ENCODE measurements at regions not wholly inside any gene's neighbourhood (a gene's known extent, or its start where the extent isn't known, plus 50 kb on each side); places are given as distances from the start of the nearest gene placed in this dataset.
A peak's percentile ranks its signal among the peaks of the same experiment; 100 is the strongest.

- H3K27ac Mint-ChIP-seq: peak overlapping the region in 5 of 7 donors; percentile 58 to 93 (median 76)
- no CpG with 5 or more reads among the region's 4 CpGs for WGBS (ENCODE audit: insufficient coverage)
These were observed 62.0 kb downstream of the SUCNR1 start for GRCh38 chr3:151935446-151935845.

GRCh38 chr3:151940481-151940880 is 67.0 kb downstream of the SUCNR1 start:
- Mint-ChIP-seq H3K4me3 (no peak overlapping the region), H3K36me3 (no peaks in the 10 kb centered on the region), H3K9me3 (peaks cover 0 to 5% (median 3%) of the 10 kb centered on the region in 7 donors), H3K4me1 (peaks cover 9% of the 10 kb centered on the region), H3K27me3 (ENCODE audit: low read depth in 3 of 3) (peaks cover 0 to 2% (median 1%) of the 10 kb centered on the region in 3 donors), H3K27ac (no peak overlapping the region)
- H4K20me1 ChIP-seq (ENCODE audit: insufficient read depth, low read length): no peaks in the 10 kb centered on the region
- no peaks in the 10 kb centered on the region for H3K79me2 ChIP-seq (ENCODE audit: insufficient read depth, low read length)
- intact Hi-C loops (cut with micrococcal nuclease): no loop called here
- H3K4me2 ChIP-seq (replicated peaks; ENCODE audit: extremely low read depth, low read length, poor library complexity, severe bottlenecking): no peak overlapping the region
- no CpG with 5 or more reads among the region's 2 CpGs for WGBS (ENCODE audit: insufficient coverage)
- H3K4me3 ChIP-seq (replicated peaks in 1 of 3; ENCODE audit: low read depth in 2 of 3, low read length in 3 of 3): no peak overlapping the region
- TF ChIP-seq CTCF (IDR thresholded peaks at IDR 0.05): no peak
- no peaks in the 10 kb centered on the region for H3K9me3 ChIP-seq (replicated peaks in 1 of 2; ENCODE audit: control insufficient read depth in 1 of 2, insufficient read depth in 1 of 2, low read length in 2 of 2)
- no peak overlapping the region for H3K27ac ChIP-seq (ENCODE audit: low read depth in 1 of 2, low read length in 2 of 2)
- no peak overlapping the region for H2AFZ ChIP-seq (ENCODE audit: insufficient read depth, low read depth, low read length, poor library complexity, severe bottlenecking)
- peaks cover 8 to 9% of the 10 kb centered on the region in 2 donors for H3K4me1 ChIP-seq (ENCODE audit: control insufficient read depth in 1 of 2, insufficient read depth in 2 of 2, low read length in 2 of 2)
- no peaks in the 10 kb centered on the region for H3K27me3 ChIP-seq (ENCODE audit: control insufficient read depth in 2 of 2, insufficient read depth in 2 of 2, low read length in 2 of 2)
- H3K36me3 ChIP-seq (replicated peaks in 1 of 2; ENCODE audit: control insufficient read depth in 1 of 2, insufficient read depth in 2 of 2, low read length in 2 of 2): no peaks in the 10 kb centered on the region
- no peak for DNase-seq
- H3K9ac ChIP-seq (ENCODE audit: insufficient read depth, low read length, poor library complexity, severe bottlenecking): no peak overlapping the region

More at GRCh38 chr3:151935446-151935845, 62.0 kb downstream of the SUCNR1 start:
- no peak for TF ChIP-seq CTCF (IDR thresholded peaks at IDR 0.05)
- Histone ChIP-seq H3K9ac (ENCODE audit: insufficient read depth, low read length, poor library complexity, severe bottlenecking) (no peak overlapping the region), H3K27me3 (ENCODE audit: control insufficient read depth in 2 of 2, insufficient read depth in 2 of 2, low read length in 2 of 2) (no peaks in the 10 kb centered on the region), H3K4me3 (replicated peaks in 1 of 3; ENCODE audit: low read depth in 2 of 3, low read length in 3 of 3) (no peak overlapping the region), H3K79me2 (ENCODE audit: insufficient read depth, low read length) (no peaks in the 10 kb centered on the region), H3K4me2 (replicated peaks; ENCODE audit: extremely low read depth, low read length, poor library complexity, severe bottlenecking) (no peak overlapping the region), H4K20me1 (ENCODE audit: insufficient read depth, low read length) (no peaks in the 10 kb centered on the region), H3K27ac (ENCODE audit: low read depth in 1 of 2, low read length in 2 of 2) (peak overlapping the region in 1 of 2 donors; percentile 37), H3K36me3 (replicated peaks in 1 of 2; ENCODE audit: control insufficient read depth in 1 of 2, insufficient read depth in 2 of 2, low read length in 2 of 2) (no peaks in the 10 kb centered on the region), H3K4me1 (ENCODE audit: control insufficient read depth in 1 of 2, insufficient read depth in 2 of 2, low read length in 2 of 2) (peaks cover 20 to 24% of the 10 kb centered on the region in 2 donors), H2AFZ (ENCODE audit: insufficient read depth, low read depth, low read length, poor library complexity, severe bottlenecking) (no peak overlapping the region), H3K9me3 (replicated peaks in 1 of 2; ENCODE audit: control insufficient read depth in 1 of 2, insufficient read depth in 1 of 2, low read length in 2 of 2) (no peaks in the 10 kb centered on the region)
- Mint-ChIP-seq H3K36me3 (no peaks in the 10 kb centered on the region), H3K4me3 (no peak overlapping the region), H3K9me3 (peaks cover 0 to 4% (median 0%) of the 10 kb centered on the region in 7 donors), H3K4me1 (peaks cover 27% of the 10 kb centered on the region), H3K27me3 (ENCODE audit: low read depth in 3 of 3) (peaks cover 0 to 2% (median 0%) of the 10 kb centered on the region in 3 donors)
- DNase-seq: peak; percentile 14 to 78 (median 41)
- intact Hi-C loops (cut with micrococcal nuclease): no loop called here

Measured in CD14-positive monocyte (primary cell).